ENCODE measurements at regions not wholly inside any gene's neighbourhood (a gene's known extent, or its start where the extent isn't known, plus 50 kb on each side); places are given as distances from the start of the nearest gene placed in this dataset.

- TF ChIP-seq CTCF (IDR thresholded peaks at IDR 0.05; ENCODE audit: insufficient read depth, low read length, poor library complexity, severe bottlenecking) (no peak), EZH2phosphoT487 (conservative IDR thresholded peaks at IDR 0.05; ENCODE audit: low read length) (no peak)
These were observed 73.2 kb upstream of the C1QTNF7 start for GRCh38 chr4:15354371-15355297.

Measured in SU-DHL-6 (cell line).